D721Med (cell line): ENCODE measurements at regions not wholly inside any gene's neighbourhood (a gene's known extent, or its start where the extent isn't known, plus 50 kb on each side); places are given as distances from the start of the nearest gene placed in this dataset.
"Not testable (repeated sequence)": the region's sequence is repeated elsewhere in the genome, so short reads cannot be mapped to it uniquely, and the experiment has no call there.

Experiments used
- DNase-seq: peaks from one replicate; pipeline ENCODE4 v3.0.0; 2011; ENCODE audit warnings: low spot score; ENCODE audit not compliant: insufficient read length
- FAIRE-seq: peaks from 2 replicates; lab custom pipeline; 2011; peaks lifted over from hg19 to GRCh38; lab: Jason Lieb, UNC
- TF ChIP-seq, protein P1 (sequence below): IDR thresholded peaks from 2 replicates; pipeline ENCODE4 v1.5.1; 2012; ENCODE audit warnings: mild to moderate bottlenecking, control low read depth; ENCODE audit not compliant: insufficient read depth; ENCODE audit errors: missing control alignments

DNA sequence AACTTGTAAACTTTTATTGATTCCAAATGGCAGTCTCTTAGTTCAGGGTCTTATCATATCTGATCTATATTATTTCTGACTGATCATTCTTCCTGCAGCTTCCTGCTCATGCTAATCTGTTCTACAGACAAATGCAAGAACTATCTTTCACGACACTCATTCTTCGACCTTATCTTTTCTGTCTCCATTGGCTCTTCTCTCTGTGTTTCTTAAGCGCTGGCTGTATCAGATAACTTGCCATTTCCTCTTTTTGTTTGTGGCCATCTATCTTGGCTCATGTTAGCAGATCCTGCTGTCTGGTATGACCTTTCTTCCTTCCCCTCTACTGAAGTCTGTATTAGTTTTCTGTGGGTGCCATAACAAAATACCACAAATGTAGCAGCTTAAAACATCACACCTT lies 230.5 kb upstream of the PUDP start:
- TF ChIP-seq, protein P1, sequence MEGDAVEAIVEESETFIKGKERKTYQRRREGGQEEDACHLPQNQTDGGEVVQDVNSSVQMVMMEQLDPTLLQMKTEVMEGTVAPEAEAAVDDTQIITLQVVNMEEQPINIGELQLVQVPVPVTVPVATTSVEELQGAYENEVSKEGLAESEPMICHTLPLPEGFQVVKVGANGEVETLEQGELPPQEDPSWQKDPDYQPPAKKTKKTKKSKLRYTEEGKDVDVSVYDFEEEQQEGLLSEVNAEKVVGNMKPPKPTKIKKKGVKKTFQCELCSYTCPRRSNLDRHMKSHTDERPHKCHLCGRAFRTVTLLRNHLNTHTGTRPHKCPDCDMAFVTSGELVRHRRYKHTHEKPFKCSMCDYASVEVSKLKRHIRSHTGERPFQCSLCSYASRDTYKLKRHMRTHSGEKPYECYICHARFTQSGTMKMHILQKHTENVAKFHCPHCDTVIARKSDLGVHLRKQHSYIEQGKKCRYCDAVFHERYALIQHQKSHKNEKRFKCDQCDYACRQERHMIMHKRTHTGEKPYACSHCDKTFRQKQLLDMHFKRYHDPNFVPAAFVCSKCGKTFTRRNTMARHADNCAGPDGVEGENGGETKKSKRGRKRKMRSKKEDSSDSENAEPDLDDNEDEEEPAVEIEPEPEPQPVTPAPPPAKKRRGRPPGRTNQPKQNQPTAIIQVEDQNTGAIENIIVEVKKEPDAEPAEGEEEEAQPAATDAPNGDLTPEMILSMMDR: no peak
- no peak for FAIRE-seq
- no peak for DNase-seq

GRCh38 chrX:7372825-7373525 lies 225.0 kb upstream of the PUDP start:
- FAIRE-seq: no peak
- TF ChIP-seq, protein P1: no peak
- DNase-seq: no peak

DNA sequence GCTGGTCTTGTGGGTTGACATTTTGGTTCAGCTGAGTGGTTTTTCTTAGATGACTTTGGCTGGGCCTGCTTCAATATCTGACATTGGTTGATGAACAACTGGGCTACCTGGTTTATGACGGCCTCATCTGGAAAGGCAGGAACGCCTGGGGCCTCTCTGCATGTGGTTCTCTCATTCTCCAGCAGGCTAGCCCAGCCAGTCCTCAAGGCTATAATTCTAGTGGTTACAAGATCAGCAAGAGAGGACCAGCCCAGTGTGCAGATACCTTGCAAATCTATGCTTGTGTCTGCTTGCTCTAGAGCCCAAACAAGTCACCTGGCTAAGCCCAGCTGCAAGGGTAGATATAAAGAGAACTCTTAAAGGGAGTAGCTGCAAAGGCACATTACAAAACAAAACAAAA lies 214.2 kb upstream of the PUDP start:
- TF ChIP-seq, protein P1: no peak
- no peak for FAIRE-seq
- DNase-seq: no peak

DNA sequence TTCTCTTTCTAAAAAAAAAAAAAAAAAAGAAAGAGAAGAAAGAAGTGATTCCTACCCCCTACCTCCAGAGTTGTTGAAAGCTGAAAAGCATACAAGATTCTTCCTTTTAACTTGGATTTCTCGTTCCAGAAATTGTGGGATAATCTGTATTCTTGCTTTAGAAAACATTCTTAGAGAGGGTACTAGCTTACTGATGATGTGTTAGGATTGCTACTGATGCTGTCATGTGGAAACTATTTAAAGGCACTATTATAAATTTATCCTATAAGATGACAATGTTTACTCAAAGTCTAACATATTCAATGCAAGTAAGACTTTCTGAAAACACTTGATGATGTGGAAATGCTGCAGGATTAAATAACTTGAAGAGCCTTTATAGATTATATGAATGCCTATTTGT lies 204.0 kb upstream of the PUDP start:
- TF ChIP-seq, protein P1: no peak
- no peak for FAIRE-seq
- DNase-seq: no peak

GRCh38 chrX:7347465-7347864 lies 199.5 kb upstream of the PUDP start:
- DNase-seq (no peak), FAIRE-seq (no peak)
- TF ChIP-seq, protein P1: no peak

GRCh38 chrX:7346021-7346420 lies 198.1 kb upstream of the PUDP start:
- DNase-seq (no peak), FAIRE-seq (no peak)
- TF ChIP-seq, protein P1: no peak

GRCh38 chrX:7343181-7343580 lies 195.2 kb upstream of the PUDP start:
- TF ChIP-seq, protein P1: no peak
- FAIRE-seq (no peak), DNase-seq (no peak)

DNA sequence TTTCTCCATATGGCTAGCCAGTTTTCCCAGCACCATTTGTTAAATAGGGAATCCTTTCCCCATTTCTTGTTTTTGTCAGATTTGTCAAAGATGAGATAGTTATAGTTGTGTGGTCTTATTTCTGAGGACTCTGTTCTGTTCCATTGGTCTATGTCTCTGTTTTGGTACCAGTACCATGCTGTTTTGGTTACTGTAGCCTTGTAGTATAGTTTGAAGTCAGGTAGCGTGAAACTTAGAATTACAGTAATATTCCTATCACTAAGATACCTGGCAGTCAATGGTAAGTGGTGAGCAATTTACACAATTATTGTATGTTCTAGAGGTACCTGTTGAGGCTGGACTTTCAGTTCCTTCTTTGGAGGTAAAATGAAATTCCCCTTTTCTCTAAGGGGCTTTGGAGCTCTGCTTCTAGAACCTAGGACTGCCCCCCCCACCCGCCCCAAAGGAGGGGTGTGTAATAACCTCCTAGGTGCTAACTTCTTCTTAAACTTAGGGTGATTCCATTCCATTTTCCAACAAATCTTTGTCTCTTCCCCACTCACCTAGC lies 187.9 kb upstream of the PUDP start:
- DNase-seq, FAIRE-seq: not testable (repeated sequence)
